CD4-positive, alpha-beta T cell (primary cell): ENCODE measurements at regions not wholly inside any gene's neighbourhood (a gene's known extent, or its start where the extent isn't known, plus 50 kb on each side); places are given as distances from the start of the nearest gene placed in this dataset.
A peak's percentile ranks its signal among the peaks of the same experiment; 100 is the strongest.
"Not testable (repeated sequence)": the region's sequence is repeated elsewhere in the genome, so short reads cannot be mapped to it uniquely, and the experiment has no call there.

ENCODE experiments used
- ATAC-seq: fragments of 200-7000 bp; cut with Tn5 transposase; one replicate; pipeline ENCODE4 v1.10.0; 2022; ENCODE audit warnings: mild to moderate bottlenecking; ENCODE audit not compliant: poor library complexity
- CTCF ChIA-PET: fragments of 350-600 bp; sonication (Branson Sonifier 250); formaldehyde crosslinking; loops from one replicate; lab custom pipeline; 2021; ENCODE audit warnings: antibody characterized with exemption, inconsistent platforms; lab: Charles Lee
- POLR2A ChIA-PET: fragments of 350-600 bp; sonication (Branson Sonifier 250); formaldehyde crosslinking; loops from one replicate; lab custom pipeline; 2021; ENCODE audit warnings: antibody characterized with exemption, inconsistent platforms; lab: Charles Lee
- DNase-seq, 14 experiments: peaks; one replicate each; pipeline ENCODE4 v3.0.0-alpha.2; 2013 to 2020; ENCODE audit warnings: mixed read lengths in 2 of 14
- H3K27ac ChIP-seq, 2 donors: one replicate each; pipeline versions ENCODE4 v1.5.1 to v1.7.0; 2013; ENCODE audit warnings: low read length in 2 of 2, low read depth in 1 of 2, mild to moderate bottlenecking in 1 of 2
- H3K27me3 ChIP-seq, 2 experiments: 1 replicate in 1 of 2; 2 replicates in 1 of 2; pipeline versions ENCODE4 v1.6.1 to v1.7.0; 2013; ENCODE audit warnings: low read length in 2 of 2, control low read depth in 1 of 2, mild to moderate bottlenecking in 1 of 2, moderate library complexity in 1 of 2; ENCODE audit not compliant: insufficient read depth in 2 of 2, control insufficient read depth in 1 of 2
- H3K36me3 ChIP-seq: one replicate; pipeline ENCODE4 v1.6.1; 2013; ENCODE audit warnings: low read length, control low read depth; ENCODE audit not compliant: insufficient read depth
- H3K4me1 ChIP-seq: one replicate; pipeline ENCODE4 v1.6.1; 2013; ENCODE audit warnings: low read length, control low read depth; ENCODE audit not compliant: insufficient read depth
- H3K4me3 ChIP-seq: one replicate; pipeline ENCODE4 v1.5.1; 2013; ENCODE audit warnings: mild to moderate bottlenecking, low read length, moderate library complexity
- H3K9me3 ChIP-seq, 2 experiments: 1 replicate in 1 of 2; 2 replicates in 1 of 2; pipeline versions ENCODE4 v1.6.1 to v1.7.0; 2013; ENCODE audit warnings: low read length in 2 of 2, mild to moderate bottlenecking in 2 of 2, control low read depth in 1 of 2, moderate library complexity in 1 of 2; ENCODE audit not compliant: control insufficient read depth in 1 of 2, insufficient read depth in 1 of 2
- H3K27ac Mint-ChIP-seq: one replicate; pipeline ENCODE4 v1.8.0; 2020; ENCODE audit warnings: mixed read lengths
- H3K27me3 Mint-ChIP-seq: one replicate; pipeline ENCODE4 v1.8.0; 2021; ENCODE audit warnings: mixed read lengths
- H3K36me3 Mint-ChIP-seq: one replicate; pipeline ENCODE4 v1.8.0; 2021; ENCODE audit warnings: low read depth, mixed read lengths
- H3K4me1 Mint-ChIP-seq: one replicate; pipeline ENCODE4 v1.8.0; 2021; ENCODE audit warnings: low read depth, mixed read lengths
- H3K4me3 Mint-ChIP-seq: one replicate; pipeline ENCODE4 v1.8.0; 2020; ENCODE audit warnings: mild to moderate bottlenecking, mixed read lengths
- H3K9me3 Mint-ChIP-seq: one replicate; pipeline ENCODE4 v1.8.0; 2020; ENCODE audit warnings: mixed read lengths
- CTCF ChIP-seq: fragments of 200-600 bp; IDR thresholded peaks from one replicate; pipeline ENCODE4 v1.8.0; 2022; ENCODE audit warnings: antibody characterized with exemption, mild to moderate bottlenecking
- intact Hi-C, 2 experiments: fragments of 100-400 bp; cut with DNase I in 1 of 2; cut with micrococcal nuclease in 1 of 2; formaldehyde crosslinking; loops; one replicate each; pipeline versions ENCODE4 v1.15.1 to v1.9.0; 2023 to 2025; cut with DNase I, micrococcal nuclease

GRCh38 chr1:143718021-143718420 lies 253.8 kb downstream of the FAM72C start:
- Mint-ChIP-seq H3K4me3 (no peak overlapping the region), H3K27ac (no peak overlapping the region), H3K27me3 (peaks cover 82% of the 10 kb centered on the region), H3K4me1 (no peaks in the 10 kb centered on the region), H3K36me3 (no peaks in the 10 kb centered on the region), H3K9me3 (no peaks in the 10 kb centered on the region)
- H3K4me1 ChIP-seq = peaks cover 2% of the 10 kb centered on the region
- intact Hi-C loops = no loop called here
- H3K27me3 ChIP-seq = peaks cover 9% of the 10 kb centered on the region in 2 experiments
- H3K36me3 ChIP-seq = no peaks in the 10 kb centered on the region
- ChIA-PET CTCF (no interaction called here), POLR2A (no interaction called here)
- no peak for DNase-seq
- no peak overlapping the region for H3K27ac ChIP-seq
- no peak overlapping the region for H3K4me3 ChIP-seq
- no peak for ATAC-seq
- H3K9me3 ChIP-seq = peaks cover 0 to 23% of the 10 kb centered on the region in 2 experiments
- TF ChIP-seq CTCF = no peak

- Histone ChIP-seq H3K27me3 (peaks cover 9% of the 10 kb centered on the region in 2 experiments), H3K9me3 (peaks cover 0 to 23% of the 10 kb centered on the region in 2 experiments), H3K4me1 (peaks cover 2% of the 10 kb centered on the region), H3K36me3 (no peaks in the 10 kb centered on the region), H3K27ac (no peak overlapping the region), H3K4me3 (no peak overlapping the region)
- no peak for ATAC-seq
- H3K4me3 Mint-ChIP-seq = no peak overlapping the region
- H3K27me3 Mint-ChIP-seq = peaks cover 79% of the 10 kb centered on the region
- TF ChIP-seq CTCF = no peak
- H3K9me3 Mint-ChIP-seq = no peaks in the 10 kb centered on the region
- POLR2A ChIA-PET = no interaction called here
- H3K4me1 Mint-ChIP-seq = no peaks in the 10 kb centered on the region
- CTCF ChIA-PET = no interaction called here
- no peak overlapping the region for H3K27ac Mint-ChIP-seq
- H3K36me3 Mint-ChIP-seq = no peaks in the 10 kb centered on the region
- intact Hi-C loops = no loop called here
- no peak for DNase-seq
These were observed 254.4 kb downstream of the FAM72C start for GRCh38 chr1:143717434-143717833.

- H3K27ac ChIP-seq, H3K27ac Mint-ChIP-seq, H3K4me3 ChIP-seq, H3K36me3 ChIP-seq, intact Hi-C loops, DNase-seq, H3K4me3 Mint-ChIP-seq, H3K4me1 Mint-ChIP-seq, ATAC-seq, POLR2A ChIA-PET, H3K36me3 Mint-ChIP-seq, H3K4me1 ChIP-seq, CTCF ChIA-PET, H3K9me3 Mint-ChIP-seq: not testable (repeated sequence)
- peaks cover 0 to 13% of the 10 kb centered on the region in 2 experiments for H3K9me3 ChIP-seq
- H3K27me3 Mint-ChIP-seq = peaks cover 69% of the 10 kb centered on the region
- H3K27me3 ChIP-seq = peaks cover 5 to 12% of the 10 kb centered on the region in 2 experiments
These were observed 256.9 kb downstream of the FAM72C start for GRCh38 chr1:143714913-143715312.

GRCh38 chr1:143709606-143710259 lies 262.1 kb downstream of the FAM72C start:
- H3K27me3 ChIP-seq = peaks cover 9 to 10% of the 10 kb centered on the region in 2 experiments
- H3K4me3 ChIP-seq, H3K36me3 Mint-ChIP-seq, ATAC-seq, H3K9me3 ChIP-seq, H3K4me1 ChIP-seq, CTCF ChIA-PET, H3K9me3 Mint-ChIP-seq, H3K27ac Mint-ChIP-seq, POLR2A ChIA-PET, H3K4me3 Mint-ChIP-seq, H3K4me1 Mint-ChIP-seq, H3K36me3 ChIP-seq, H3K27ac ChIP-seq, intact Hi-C loops: not testable (repeated sequence)
- DNase-seq = peak in 2 of 14 experiments; percentile 17 to 34
- peaks cover 66% of the 10 kb centered on the region for H3K27me3 Mint-ChIP-seq

- peaks cover 20 to 35% of the 10 kb centered on the region in 2 experiments for H3K27me3 ChIP-seq
- ATAC-seq, CTCF ChIA-PET: not testable (repeated sequence)
These were observed 269.0 kb downstream of the FAM72C start for GRCh38 chr1:143702739-143703138.

More at GRCh38 chr1:143702739-143703138, 269.0 kb downstream of the FAM72C start:
- H3K36me3 ChIP-seq, H3K36me3 Mint-ChIP-seq, H3K27ac ChIP-seq, DNase-seq, H3K27ac Mint-ChIP-seq, H3K9me3 Mint-ChIP-seq, H3K4me1 ChIP-seq, H3K4me3 Mint-ChIP-seq, H3K4me3 ChIP-seq, H3K9me3 ChIP-seq, intact Hi-C loops, POLR2A ChIA-PET: not testable (repeated sequence)
- peaks cover 54% of the 10 kb centered on the region for H3K27me3 Mint-ChIP-seq
- H3K4me1 Mint-ChIP-seq = peaks cover 14% of the 10 kb centered on the region
